ENCODE measurements at regions not wholly inside any gene's neighbourhood (a gene's known extent, or its start where the extent isn't known, plus 50 kb on each side); places are given as distances from the start of the nearest gene placed in this dataset.
"Not testable (repeated sequence)": the region's sequence is repeated elsewhere in the genome, so short reads cannot be mapped to it uniquely, and the experiment has no call there.

DNA sequence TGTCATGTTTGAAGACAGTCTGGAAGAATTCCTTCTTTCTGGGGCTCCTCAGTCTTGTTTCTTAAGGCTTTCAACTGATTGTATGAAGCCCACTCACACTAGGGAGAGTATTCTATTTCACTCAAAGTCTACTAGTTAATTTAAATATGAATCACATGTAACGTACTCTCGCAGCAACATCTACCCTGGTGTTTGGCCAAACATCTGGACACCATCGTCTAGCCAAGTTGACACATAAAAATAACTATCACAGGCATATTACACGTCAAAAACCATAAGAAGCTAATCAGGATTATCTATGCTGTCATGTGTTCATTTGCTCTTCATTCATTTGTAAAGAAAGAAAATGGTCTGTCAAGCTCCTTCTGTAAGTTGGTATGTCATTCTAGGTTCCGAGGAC lies 787.4 kb downstream of the KCNJ2 start:
- DNase-seq = no peak

DNA sequence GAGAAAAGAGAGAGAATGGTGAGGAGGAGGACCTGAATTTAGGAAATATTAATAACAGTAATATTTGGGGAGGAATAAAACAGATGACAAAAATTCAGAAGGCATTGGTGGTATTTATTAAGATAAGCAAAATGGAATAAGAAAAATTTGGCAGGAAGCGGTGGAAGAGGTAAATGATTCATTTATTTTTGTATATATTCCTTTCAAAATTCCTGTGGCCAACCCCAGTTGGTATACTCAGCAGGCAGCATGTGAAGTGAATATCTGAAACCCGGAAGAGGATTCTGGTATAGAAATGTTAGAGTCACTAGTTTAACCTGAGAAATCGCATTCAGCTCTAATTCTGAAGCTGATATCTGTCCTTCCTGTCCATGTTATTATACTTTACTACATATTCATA lies 792.0 kb downstream of the KCNJ2 start:
- DNase-seq = no peak

DNA sequence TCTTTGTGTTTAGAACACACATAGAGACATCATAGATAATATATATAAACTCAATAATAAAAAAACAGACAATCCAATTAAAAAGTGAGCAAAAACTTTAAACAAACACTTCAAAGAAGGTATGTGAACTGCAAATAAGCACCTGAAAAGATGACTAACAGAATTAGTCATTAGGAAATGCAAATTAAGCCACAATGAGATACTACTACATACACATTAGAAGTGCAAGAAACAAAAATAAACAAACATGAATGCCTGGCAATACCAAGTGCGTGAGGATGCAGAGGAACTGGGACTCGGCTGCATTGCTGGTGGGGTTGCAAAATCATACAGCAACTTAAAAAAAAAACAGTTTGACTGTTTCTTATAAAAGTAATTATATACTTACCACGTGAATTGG lies 799.0 kb downstream of the KCNJ2 start:
- no peak for DNase-seq

DNA sequence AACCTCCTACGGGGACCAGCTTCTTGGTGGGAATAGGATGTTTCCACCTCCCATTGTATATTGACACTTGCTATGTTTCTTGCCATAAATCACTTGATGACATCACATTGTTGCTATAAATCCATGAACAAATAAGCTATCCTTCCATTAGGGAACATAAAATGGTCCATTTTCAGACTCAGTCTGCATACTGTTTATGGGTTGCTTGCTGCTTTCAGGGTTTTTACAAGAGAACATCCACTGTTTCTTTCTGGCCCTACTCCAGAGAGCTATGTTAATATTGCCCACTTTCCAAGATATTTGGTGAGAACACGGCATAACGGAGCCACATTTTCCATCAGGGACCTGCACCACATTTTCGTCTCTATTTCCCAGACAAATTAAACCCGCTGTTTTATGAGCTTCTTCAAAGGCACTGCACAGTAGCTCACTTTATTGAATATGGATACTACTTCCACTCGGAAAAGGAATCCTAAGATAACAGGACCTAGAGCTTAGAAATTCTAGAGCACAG lies 800.2 kb downstream of the KCNJ2 start:
- DNase-seq = no peak

DNA sequence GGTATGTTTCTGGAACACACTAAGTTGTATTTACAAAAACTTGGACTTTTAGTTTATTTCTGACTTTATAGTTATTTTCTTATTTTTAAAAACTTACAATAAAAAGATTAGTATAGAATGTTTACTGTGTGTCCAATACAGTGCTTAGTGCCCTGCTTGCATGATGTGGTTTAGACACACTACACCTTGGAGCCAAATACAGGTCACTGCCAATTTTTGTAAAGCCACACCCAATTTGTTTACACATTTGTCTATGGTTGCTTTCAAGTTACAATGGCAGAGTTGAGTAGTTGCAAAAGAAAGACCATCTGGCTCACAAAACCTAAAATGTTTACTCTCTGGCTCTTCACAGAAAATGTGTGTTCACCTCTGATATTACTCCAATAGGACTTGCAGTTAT lies 807.1 kb downstream of the KCNJ2 start:
- DNase-seq = no peak

DNA sequence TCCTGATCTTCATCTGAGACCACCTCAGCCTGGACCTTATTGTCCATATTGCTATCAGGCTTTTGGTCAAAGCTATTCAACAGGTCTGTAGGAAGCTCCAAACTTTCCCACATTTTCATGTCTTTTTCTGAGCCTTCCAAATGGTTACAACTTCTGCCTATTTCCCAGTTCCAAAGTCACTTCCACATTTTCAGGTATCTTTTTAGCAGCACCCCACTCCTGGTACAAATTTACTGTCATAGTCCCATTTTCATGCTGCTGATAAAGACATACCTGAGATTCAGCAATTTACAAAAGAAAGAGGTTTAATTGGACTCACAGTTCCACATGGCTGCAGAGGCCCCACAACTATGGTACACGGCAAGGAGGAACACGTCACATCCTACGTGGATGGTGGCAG lies 815.5 kb downstream of the KCNJ2 start:
- no peak for DNase-seq

DNA sequence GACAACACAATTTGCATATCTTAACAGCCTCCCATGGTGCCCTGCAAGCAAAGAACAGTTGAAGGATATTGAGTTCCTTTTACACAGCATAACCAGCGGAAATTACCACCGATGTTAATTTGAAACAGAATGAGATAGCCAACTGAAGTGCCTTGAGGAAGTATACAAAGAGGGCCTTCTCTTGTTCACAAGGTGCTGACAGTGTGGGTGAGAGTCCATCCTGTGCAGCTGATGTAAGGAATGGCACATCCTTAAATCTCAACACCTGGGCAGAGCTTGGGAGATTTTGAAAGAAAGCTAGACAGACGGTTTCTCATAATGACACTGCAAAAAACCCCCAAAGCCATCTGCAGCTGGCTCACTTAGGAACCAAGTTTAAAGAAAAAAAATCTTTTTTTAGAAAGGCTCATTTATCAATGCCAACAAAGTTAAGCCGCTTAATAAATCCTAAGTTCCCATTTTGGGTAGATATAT lies 818.6 kb downstream of the KCNJ2 start:
- no peak for DNase-seq

DNA sequence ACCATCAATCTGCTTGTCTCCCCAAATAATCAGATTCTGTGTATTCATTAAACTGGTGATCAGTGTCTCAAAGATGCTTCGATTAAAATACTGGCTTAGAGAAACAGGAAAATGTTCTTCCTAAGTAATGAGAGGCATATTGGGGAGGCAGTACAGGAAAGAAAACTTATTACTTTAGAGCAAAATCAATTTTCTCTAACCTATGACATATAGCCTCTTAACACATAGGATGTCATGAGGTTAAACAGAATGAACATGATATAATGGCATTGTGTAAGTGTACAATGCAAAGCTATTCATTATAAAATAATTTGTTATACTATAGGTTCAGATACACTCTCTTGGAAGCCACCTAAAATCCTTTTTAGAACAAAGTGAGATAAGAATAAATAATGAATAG lies 819.3 kb downstream of the KCNJ2 start:
- no peak for DNase-seq

DNA sequence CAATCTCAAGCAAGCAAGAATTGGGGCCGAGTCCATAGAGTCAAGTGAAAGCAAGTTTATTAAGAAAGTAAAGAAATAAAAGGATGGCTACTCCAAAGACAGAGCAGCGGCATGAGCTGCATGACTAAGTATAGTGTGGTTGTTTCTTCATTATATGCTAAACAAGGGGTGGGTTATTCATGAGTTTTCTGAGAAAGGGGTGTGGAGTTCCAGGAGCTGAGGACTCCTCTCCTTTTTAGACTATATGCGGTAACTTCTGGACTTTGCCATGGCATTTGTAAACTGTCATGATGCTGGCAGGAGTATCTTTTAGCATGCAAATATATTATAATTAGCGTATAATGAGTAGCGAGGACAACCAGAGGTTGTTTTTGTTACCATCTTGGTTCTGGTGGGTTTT lies 819.9 kb downstream of the KCNJ2 start:
- no peak for DNase-seq

DNA sequence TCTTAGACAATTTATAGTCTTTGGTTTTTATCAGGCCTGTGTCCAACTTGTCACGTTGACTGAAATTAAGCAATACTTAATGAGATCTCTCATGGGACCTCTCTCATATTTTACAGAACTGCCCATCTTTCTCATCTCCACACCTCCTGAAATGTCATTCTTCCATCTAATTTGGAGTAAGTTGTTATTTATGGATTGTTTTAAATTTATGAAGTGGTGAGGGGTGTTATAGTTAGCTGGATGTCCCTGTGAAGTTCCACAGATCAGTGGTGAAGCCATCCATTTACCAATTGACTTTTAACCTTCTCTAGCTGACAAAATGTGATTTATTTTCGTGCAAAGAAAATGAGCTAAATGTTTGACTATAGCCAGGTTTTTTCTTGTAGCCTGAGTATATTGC lies 824.9 kb downstream of the KCNJ2 start:
- DNase-seq = no peak

DNA sequence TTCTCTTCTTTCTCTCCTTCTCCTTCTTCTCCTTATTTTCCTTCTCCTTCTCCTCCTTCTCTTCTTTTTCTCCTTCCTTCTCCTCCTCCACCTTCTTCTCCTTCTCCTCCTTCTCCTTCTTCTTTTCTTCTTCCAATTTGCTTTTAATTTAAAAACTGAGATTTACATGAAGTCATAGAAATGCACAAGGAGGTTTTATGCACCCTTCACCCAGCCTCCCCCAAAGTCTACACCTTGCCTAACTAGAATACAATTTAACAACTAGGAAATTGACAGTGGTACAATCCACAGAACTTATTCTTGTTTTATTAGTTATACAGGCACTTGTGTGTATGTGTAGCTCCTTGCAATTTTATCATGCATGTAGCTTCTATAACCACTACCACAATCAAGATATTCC lies 826.7 kb downstream of the KCNJ2 start:
- DNase-seq = no peak

DNA sequence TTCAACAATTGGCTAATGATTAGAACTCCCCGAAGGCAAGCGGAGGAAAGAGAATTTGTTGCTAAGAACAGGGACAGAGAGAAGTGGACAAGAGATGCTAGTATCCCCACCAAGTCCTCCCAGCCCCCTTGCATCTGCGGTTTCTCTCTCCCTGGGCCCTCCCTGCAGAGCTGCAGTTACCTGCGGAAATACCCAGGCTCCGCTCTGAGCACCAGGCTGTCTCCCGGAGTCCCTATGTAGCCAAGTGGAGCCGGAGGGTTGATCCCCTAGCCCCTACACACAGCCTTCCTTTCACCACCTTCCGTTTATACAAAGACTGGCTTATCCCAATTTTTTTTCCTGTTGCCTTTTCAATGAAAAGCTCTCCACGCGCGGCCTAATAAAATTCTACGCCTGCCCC lies 834.4 kb downstream of the KCNJ2 start:
- DNase-seq = no peak

DNA sequence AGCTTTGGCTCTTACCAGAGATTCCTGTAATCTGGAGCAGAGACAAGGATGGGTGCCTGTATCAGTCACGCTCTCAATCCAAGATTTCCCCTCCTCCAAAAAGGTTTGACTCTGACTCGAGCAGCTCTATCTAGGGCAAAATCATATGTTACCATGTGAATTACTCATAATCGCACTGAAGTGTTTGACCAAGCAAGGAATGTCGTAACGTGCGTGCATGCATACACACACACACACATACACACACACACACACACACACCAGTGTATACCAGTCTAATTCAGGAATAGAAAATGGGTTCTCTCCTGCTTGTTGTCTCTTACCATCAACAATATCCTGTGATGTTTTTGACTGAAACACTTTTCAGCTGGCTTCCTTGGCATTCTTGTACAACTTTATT lies 835.1 kb downstream of the KCNJ2 start:
- DNase-seq = no peak

DNA sequence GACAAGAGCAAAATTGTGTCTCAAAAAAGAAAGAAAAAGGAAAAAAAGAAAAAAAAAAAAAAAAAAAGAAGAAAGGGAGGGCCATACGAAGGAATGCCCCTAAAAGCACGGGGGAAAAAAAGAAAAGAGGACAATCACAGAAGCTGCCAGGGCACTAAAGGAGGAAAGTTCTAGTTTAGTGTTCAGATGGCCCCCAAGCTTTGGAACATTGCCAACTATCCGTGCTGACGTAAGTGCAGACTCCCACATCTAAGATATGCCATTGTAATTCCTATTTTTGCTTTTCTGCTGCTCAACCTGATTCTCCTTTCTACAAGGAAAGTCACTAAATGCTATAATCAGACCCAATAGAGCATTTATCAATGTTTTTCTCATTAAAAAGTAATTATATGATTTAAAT lies 842.1 kb downstream of the KCNJ2 start:
- no peak for DNase-seq

DNA sequence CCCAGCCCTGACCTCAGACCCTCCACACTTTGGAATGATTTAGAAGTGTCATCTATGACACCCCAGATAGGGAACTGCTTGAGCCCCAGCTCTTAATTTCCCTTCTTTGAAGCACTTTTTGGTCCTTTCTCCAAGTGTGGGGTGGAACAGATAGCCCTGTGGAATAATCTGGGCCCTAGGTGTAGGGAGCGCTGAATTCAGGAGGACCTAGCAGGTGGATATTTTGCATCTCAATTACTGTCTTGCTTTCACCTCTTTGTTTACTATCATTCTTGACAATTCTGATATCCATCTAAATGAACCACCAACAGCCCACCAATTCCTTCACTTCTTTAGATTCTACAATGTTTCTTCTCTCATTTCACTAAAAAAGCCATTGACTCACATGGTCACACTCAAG lies 850.4 kb downstream of the KCNJ2 start:
- DNase-seq = no peak

DNA sequence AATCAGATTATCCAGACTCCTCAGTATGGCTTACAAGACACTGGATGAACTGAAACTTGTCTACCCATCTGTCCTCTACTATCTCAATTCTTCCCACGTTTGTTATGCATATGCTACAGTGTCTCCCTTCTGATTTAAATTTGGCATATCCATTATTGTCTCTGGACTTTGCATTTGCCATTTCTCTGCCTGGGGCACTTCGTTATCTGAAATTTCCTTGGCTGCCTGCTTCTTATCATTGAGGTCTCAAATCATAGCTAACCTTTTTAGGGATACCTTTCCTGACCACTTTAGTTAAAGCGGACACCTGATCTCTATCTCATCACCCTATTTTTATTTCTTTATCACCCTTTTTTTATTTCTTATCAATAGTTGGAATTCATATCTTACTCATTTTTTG lies 853.4 kb downstream of the KCNJ2 start:
- no peak for DNase-seq

DNA sequence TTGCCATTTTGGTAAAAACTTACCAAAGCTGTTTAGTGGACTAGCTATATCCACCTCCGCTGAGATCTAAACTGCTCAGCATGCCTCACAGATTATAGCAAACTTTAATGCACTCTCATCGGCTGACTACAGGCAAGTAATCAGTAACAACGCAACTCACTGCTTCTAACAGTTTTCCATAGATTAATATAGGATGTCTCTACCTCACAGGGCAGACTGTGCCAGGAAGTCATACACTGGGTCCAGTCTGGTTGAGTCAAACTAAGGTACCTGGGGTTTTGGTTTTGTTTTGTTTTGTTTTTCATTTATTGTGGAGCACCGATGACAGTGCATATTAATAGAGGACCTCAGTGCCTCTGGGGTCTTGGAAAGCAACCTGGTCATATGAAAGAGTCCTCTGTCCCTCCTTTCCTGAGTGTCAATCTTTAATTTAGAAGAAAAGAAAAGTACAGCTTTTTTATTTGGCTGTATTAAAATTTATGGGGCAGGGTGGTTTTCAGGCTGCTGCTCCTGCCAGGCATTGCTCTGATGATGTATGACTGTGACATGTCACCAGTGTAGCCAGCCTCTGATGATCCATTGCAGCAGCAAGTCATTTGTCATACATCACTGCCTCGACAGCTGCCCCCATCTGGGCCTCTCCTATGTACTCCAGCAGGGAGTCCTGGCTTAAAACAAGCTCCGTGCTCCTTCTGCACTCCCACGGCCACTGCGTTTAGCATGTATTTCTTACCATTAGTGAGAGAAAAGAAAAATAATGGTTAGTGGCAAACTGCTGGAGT lies 854.1 kb downstream of the KCNJ2 start:
- DNase-seq = no peak

DNA sequence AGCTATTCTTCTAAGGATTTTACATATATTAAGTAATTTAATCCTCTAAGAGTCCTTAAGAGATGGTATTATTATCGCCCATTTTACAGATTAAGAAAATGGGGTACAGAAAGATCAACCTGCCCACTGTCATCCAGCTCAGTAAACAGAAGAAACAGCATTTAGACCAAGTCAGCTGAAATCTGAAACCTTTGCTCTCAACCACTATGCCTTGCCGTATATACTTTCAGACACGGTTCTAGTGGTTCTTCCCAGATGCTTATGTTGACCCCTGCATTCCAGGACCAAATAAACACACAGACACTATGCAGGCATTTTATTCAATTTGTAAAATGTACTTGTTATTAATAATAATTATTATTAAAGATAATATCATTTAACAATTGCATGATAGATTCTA lies 854.8 kb downstream of the KCNJ2 start:
- DNase-seq = no peak

DNA sequence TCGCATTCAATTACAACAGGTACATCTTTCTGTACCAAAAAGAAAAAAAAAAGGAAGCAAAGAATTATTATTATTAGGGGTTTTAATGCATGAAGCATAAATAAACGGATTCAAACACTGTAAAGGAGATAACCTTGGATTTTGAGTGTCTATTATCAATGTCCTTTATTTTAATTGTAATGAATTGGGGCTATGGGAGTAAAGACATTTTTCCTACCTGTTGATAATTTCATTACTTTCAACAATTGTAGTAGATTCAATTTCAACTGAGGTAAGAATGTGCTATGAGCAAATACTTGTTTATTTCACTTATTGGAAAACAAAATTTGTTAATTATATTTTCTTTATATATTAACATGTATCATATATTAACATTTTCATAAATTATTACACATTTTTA lies 855.6 kb downstream of the KCNJ2 start:
- DNase-seq = no peak

DNA sequence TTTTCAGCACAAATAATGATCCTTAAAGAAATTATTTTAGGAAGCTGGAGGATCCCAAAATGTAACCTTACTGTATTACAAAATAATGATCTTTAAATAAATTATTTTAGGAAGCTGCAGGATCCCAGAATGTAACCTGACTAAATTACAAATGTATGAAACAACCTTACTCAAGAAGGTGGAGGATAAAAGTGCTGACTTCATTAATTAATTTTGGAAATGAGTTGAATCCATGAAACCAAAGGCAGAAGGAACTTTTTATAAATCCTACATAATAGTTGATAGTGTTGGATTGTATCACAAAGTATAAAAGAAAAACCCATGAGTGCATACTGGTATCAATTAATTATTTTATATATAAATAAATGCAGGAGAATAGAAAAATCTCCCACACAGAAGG lies 859.9 kb downstream of the KCNJ2 start:
- DNase-seq = no peak

DNA sequence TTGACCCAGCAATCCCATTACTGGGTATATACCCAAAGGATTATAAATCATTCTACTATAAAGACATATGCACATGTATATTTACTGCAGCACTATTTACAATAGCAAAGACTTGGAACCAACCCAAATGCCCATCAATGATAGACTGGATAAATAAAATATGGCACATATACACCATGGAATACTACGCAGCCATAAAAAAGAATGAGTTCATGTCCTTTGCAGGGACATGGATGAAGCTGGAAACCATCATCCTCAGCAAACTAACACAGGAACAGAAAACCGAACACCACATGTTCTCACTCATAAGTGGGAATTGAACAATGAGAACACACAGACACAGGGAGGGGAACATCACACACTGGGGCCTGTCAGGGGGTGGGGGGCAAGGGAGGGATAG lies 862.0 kb downstream of the KCNJ2 start:
- not testable (repeated sequence) for DNase-seq

DNA sequence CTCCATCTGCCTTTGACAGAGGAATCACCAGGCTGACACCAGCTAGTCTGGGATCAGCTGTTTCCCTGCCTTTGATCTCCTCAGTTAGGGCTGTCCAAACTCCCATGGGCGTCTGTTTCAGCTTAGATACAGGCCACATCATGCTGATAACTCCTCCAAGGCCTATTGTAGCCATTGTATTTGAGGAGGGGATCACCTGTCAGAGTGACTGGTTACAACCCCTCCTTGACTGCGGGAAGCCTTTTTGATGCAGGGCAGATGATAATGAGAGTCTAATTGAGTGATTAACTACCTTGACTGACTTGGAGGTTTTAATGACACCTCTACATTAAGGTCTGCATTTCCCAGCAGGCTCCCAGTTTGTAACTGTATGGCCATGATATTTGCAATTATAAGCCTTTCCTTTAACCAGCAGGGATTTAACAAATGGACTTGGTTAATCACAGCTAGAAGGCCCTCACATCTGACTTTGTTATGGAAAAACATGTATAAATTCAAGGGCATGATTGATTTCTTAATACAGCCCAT lies 863.5 kb downstream of the KCNJ2 start:
- no peak for DNase-seq

DNA sequence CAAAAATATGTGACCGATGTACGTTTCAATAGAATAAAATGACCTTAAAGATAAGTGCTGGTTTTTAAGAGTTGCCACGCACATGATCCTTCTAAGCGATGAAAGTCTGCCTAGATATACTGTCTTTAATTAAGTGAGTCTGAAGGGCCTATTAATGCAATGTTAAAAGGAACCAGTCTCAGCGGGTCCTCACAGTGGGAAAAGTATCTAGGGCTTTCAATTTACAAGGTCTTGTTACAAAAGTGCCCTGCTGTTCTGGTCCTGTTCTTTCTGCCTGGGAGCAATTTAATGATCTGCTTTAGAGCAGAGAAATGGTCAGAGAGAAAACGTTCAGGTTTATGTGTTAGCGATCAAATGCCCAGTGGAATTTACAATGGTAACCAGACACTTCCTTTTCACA lies 864.0 kb downstream of the KCNJ2 start:
- DNase-seq = no peak

DNA sequence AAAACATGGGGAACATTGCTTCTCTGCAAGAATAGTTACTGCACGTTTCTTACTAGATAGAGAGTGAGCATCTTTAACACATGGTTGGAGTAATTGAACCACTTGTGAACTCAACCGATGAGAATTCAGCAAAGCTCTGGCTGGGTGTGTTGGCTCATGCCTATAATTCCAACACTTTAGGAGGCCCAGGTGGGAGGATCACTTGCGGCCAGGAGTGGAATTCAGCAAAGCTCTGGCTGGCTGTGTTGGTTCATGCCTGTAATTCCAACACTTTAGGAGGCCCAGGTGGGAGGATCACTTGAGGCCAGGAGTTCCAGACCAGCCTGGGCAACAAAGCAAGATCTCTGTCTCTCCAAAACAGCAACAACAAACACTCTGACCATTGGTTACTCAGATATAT lies 865.9 kb downstream of the KCNJ2 start:
- no peak for DNase-seq

DNA sequence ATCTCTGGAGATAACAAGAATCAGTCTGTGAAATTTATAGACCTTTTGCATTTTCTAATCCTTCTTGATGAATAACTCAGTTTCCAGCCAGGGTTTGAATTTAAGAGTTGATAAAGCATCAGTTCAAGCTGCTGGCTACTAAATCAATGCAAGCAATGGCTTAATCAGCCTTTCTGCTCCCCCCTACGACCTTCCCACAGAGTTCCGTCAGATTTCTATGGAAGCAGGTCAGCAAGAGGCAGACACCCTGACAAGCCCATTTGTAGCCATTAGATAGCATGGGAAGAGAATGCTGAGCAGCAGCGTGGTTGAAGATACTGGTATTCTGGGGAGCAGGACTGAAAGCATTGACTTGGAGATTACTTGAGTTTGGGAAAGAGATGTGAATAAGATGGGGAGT lies 868.1 kb downstream of the KCNJ2 start:
- no peak for DNase-seq

Data from activated T-cell treated with anti-CD3 and anti-CD28 coated beads, Interleukin-2, amount 50 U/mL, for 48 hours (primary cell).